H1 (cell line): ENCODE measurements at regions not wholly inside any gene's neighbourhood (a gene's known extent, or its start where the extent isn't known, plus 50 kb on each side); places are given as distances from the start of the nearest gene placed in this dataset.

Source experiments
- CTCF ChIA-PET: fragments of 300-600 bp; sonication (Branson Sonifier 250); formaldehyde crosslinking; loops from one replicate; lab custom pipeline; 2021; ENCODE audit not compliant: partially characterized antibody; lab: Charles Lee
- POLR2A ChIA-PET: fragments of 300-600 bp; sonication (Branson Sonifier 250); formaldehyde crosslinking; loops from one replicate; lab custom pipeline; 2021; ENCODE audit warnings: inconsistent platforms; ENCODE audit not compliant: partially characterized antibody; lab: Charles Lee
- DNase-seq, 2 experiments: peaks; one replicate each; pipeline versions ENCODE4 v3.0.0 to v3.0.0-alpha.2; 2010 to 2022; ENCODE audit warnings: low spot score in 2 of 2, low read depth in 1 of 2, mixed read lengths in 1 of 2
- FAIRE-seq: peaks from 2 replicates; lab custom pipeline; 2011; peaks lifted over from hg19 to GRCh38; lab: Jason Lieb, UNC
- H2AFZ ChIP-seq: 2 replicates; pipeline ENCODE4 v1.8.1; 2012; ENCODE audit warnings: low read length, inconsistent platforms
- H2AK5ac ChIP-seq: 2 replicates; pipeline ENCODE4 v1.6.1; 2013; ENCODE audit warnings: low read depth, low read length
- H2BK120ac ChIP-seq: replicated peaks from 2 replicates; pipeline ENCODE3; 2013; ENCODE audit warnings: low read depth, low read length, inconsistent platforms
- H2BK12ac ChIP-seq: 2 replicates; pipeline ENCODE4 v1.6.1; 2013; ENCODE audit warnings: low read depth, low read length
- H2BK15ac ChIP-seq: 2 replicates; pipeline ENCODE4 v1.6.1; 2013; ENCODE audit warnings: low read length
- H2BK20ac ChIP-seq: 2 replicates; pipeline ENCODE4 v1.6.1; 2013; ENCODE audit warnings: low read length
- H2BK5ac ChIP-seq: 2 replicates; pipeline ENCODE4 v1.6.1; 2013; ENCODE audit warnings: low read depth, low read length
- H3K14ac ChIP-seq: 2 replicates; pipeline ENCODE4 v1.6.1; 2013; ENCODE audit warnings: inconsistent platforms; ENCODE audit not compliant: insufficient read length
- H3K18ac ChIP-seq: 2 replicates; pipeline ENCODE4 v1.6.1; 2013; ENCODE audit warnings: low read length; ENCODE audit errors: extremely low read depth
- H3K23ac ChIP-seq: 2 replicates; pipeline ENCODE4 v1.6.1; 2013; ENCODE audit warnings: inconsistent platforms; ENCODE audit not compliant: insufficient read length
- H3K23me2 ChIP-seq: 2 replicates; pipeline ENCODE4 v1.6.1; 2013; ENCODE audit warnings: low read depth, low read length
- H3K27ac ChIP-seq: 2 replicates; pipeline ENCODE4 v1.6.1; 2011; ENCODE audit warnings: low read depth, low read length, inconsistent platforms
- H3K27me3 ChIP-seq, 4 experiments: replicated peaks in 1 of 4; 1 replicate in 1 of 4; 2 replicates in 3 of 4; pipeline versions ENCODE4 v1.6.1 to v1.8.1; 2011 to 2013; ENCODE audit warnings: low read length in 3 of 4, mild to moderate bottlenecking in 3 of 4, inconsistent platforms in 2 of 4, mixed read lengths in 2 of 4, moderate library complexity in 1 of 4; ENCODE audit not compliant: control insufficient read depth in 3 of 4, insufficient read depth in 3 of 4; ENCODE audit errors: extremely low read depth in 1 of 4
- H3K36me3 ChIP-seq, 4 experiments: 2 replicates each; pipeline versions ENCODE4 v1.6.1 to v1.8.1; 2011 to 2013; ENCODE audit warnings: mild to moderate bottlenecking in 4 of 4, low read length in 3 of 4, moderate library complexity in 2 of 4, control low read depth in 1 of 4, inconsistent platforms in 1 of 4; ENCODE audit not compliant: insufficient read depth in 4 of 4, control insufficient read depth in 2 of 4
- H3K4ac ChIP-seq: replicated peaks from 2 replicates; pipeline ENCODE3; 2013; ENCODE audit warnings: low read length, low read depth, mixed read lengths, inconsistent platforms; ENCODE audit not compliant: insufficient read length
- H3K4me1 ChIP-seq, 4 experiments: replicated peaks in 1 of 4; 1 replicate in 1 of 4; 2 replicates in 3 of 4; pipeline versions ENCODE4 v1.6.1 to v1.8.1; 2011 to 2013; ENCODE audit warnings: low read length in 3 of 4, inconsistent platforms in 2 of 4, mixed read lengths in 1 of 4; ENCODE audit not compliant: insufficient read depth in 4 of 4, control insufficient read depth in 3 of 4
- H3K4me2 ChIP-seq, 2 experiments: 2 replicates each; pipeline versions ENCODE4 v1.6.1 to v1.8.1; 2011 to 2013; ENCODE audit warnings: low read depth in 2 of 2, low read length in 2 of 2, control low read depth in 1 of 2, inconsistent platforms in 1 of 2, mild to moderate bottlenecking in 1 of 2; ENCODE audit not compliant: insufficient read depth in 1 of 2
- H3K4me3 ChIP-seq, 4 experiments: fragments of 200-600, 300-600 bp in 1 of 4; sonication (generic), shearing (Covaris generic), sonication (Bioruptor Twin) in 1 of 4; 2 replicates each; pipeline versions ENCODE4 v1.5.1 to v1.8.1; 2011 to 2016; ENCODE audit warnings: low read length in 4 of 4, low read depth in 3 of 4, control low read depth in 2 of 4, inconsistent platforms in 2 of 4, mild to moderate bottlenecking in 2 of 4, mixed read lengths in 1 of 4, moderate library complexity in 1 of 4; ENCODE audit not compliant: insufficient read depth in 2 of 4; ENCODE audit errors: extremely low read depth in 1 of 4
- H3K56ac ChIP-seq: replicated peaks from 2 replicates; pipeline ENCODE3; 2013; ENCODE audit warnings: low read depth, mild to moderate bottlenecking, mixed read lengths, low read length, inconsistent platforms; ENCODE audit not compliant: insufficient read length
- H3K79me1 ChIP-seq: 2 replicates; pipeline ENCODE4 v1.6.1; 2013; ENCODE audit warnings: low read depth, low read length, control low read depth
- H3K79me2 ChIP-seq, 2 experiments: 2 replicates each; pipeline versions ENCODE4 v1.6.1 to v1.8.1; 2012 to 2013; ENCODE audit warnings: low read length in 2 of 2, mild to moderate bottlenecking in 2 of 2, inconsistent platforms in 1 of 2; ENCODE audit not compliant: insufficient read depth in 2 of 2, control insufficient read depth in 1 of 2
- H3K9ac ChIP-seq, 4 experiments: replicated peaks in 1 of 4; 1 replicate in 1 of 4; 2 replicates in 3 of 4; pipeline versions ENCODE4 v1.6.1 to v1.8.1; 2011 to 2013; ENCODE audit warnings: low read depth in 3 of 4, low read length in 3 of 4, control low read depth in 2 of 4, mild to moderate bottlenecking in 2 of 4, moderate library complexity in 2 of 4, inconsistent platforms in 1 of 4; ENCODE audit errors: extremely low read depth in 1 of 4
- H3K9me3 ChIP-seq, 2 experiments: 2 replicates each; pipeline versions ENCODE4 v1.6.1 to v1.8.1; 2012 to 2013; ENCODE audit warnings: mild to moderate bottlenecking in 2 of 2, moderate library complexity in 2 of 2, control low read depth in 1 of 2, inconsistent platforms in 1 of 2, low read depth in 1 of 2, low read length in 1 of 2, mixed read lengths in 1 of 2; ENCODE audit not compliant: insufficient read depth in 2 of 2
- H4K20me1 ChIP-seq, 2 experiments: replicated peaks in 1 of 2; 2 replicates each; pipeline versions ENCODE3 to v1.8.1; 2011 to 2013; ENCODE audit warnings: inconsistent platforms in 2 of 2, low read length in 2 of 2, mild to moderate bottlenecking in 1 of 2; ENCODE audit not compliant: insufficient read depth in 2 of 2, control insufficient read depth in 1 of 2
- H4K5ac ChIP-seq: 2 replicates; pipeline ENCODE4 v1.6.1; 2013; ENCODE audit warnings: low read length, low read depth, mixed read lengths, inconsistent platforms; ENCODE audit not compliant: insufficient read length
- H4K8ac ChIP-seq: 2 replicates; pipeline ENCODE4 v1.8.0; 2013; ENCODE audit warnings: mild to moderate bottlenecking, moderate library complexity, low read length, inconsistent platforms; ENCODE audit not compliant: insufficient read depth; ENCODE audit errors: extremely low read depth
- H4K91ac ChIP-seq: replicated peaks from 2 replicates; pipeline ENCODE3; 2013; ENCODE audit warnings: low read length, mixed read lengths, inconsistent platforms; ENCODE audit not compliant: insufficient read length
- CBX5 ChIP-seq: fragments of 300-800, 300-1000 bp; sonication (generic); IDR thresholded peaks from 2 replicates; pipeline ENCODE4 v1.7.1; 2016; ENCODE audit warnings: antibody characterized with exemption, low read length, low read depth
- CTBP2 ChIP-seq: IDR thresholded peaks from 2 replicates; pipeline ENCODE4 v1.7.0; 2011; ENCODE audit warnings: borderline replicate concordance, mild to moderate bottlenecking, moderate library complexity, mixed read lengths, low read length; ENCODE audit not compliant: insufficient read depth, insufficient read length
- EZH2 ChIP-seq: fragments of 200-600 bp; sonication (generic); IDR thresholded peaks from 2 replicates; pipeline ENCODE4 v1.7.1; 2012; ENCODE audit warnings: low read depth, mild to moderate bottlenecking, moderate library complexity, low read length, inconsistent platforms; ENCODE audit not compliant: severe bottlenecking
- FOSL1 ChIP-seq: IDR thresholded peaks from 2 replicates; pipeline ENCODE4 v1.6.1; 2011; ENCODE audit warnings: mild to moderate bottlenecking, low read depth, low read length, moderate library complexity; ENCODE audit not compliant: insufficient read depth
- MAFK ChIP-seq: IDR thresholded peaks from 2 replicates; pipeline ENCODE4 v1.6.1; 2012; ENCODE audit warnings: low read depth, mild to moderate bottlenecking, improper control_type of control experiment, low read length
- POLR2AphosphoS5 ChIP-seq: IDR thresholded peaks from 2 replicates; pipeline ENCODE4 v1.6.1; 2011; ENCODE audit warnings: low read depth, low read length
- RXRA ChIP-seq: IDR thresholded peaks from 2 replicates; pipeline ENCODE4 v1.6.1; 2011; ENCODE audit warnings: low read depth, mild to moderate bottlenecking, low read length, moderate library complexity; ENCODE audit not compliant: insufficient read depth
- SRF ChIP-seq: IDR thresholded peaks from 2 replicates; pipeline ENCODE4 v1.6.1; 2011; ENCODE audit warnings: mild to moderate bottlenecking, low read depth, low read length, moderate library complexity
- SUZ12 ChIP-seq: fragments of 200-600 bp; sonication (generic); IDR thresholded peaks from 2 replicates; pipeline ENCODE4 v1.6.1; 2012; ENCODE audit warnings: mild to moderate bottlenecking, inconsistent platforms, low read length, moderate library complexity, mixed read lengths
- TBP ChIP-seq: IDR thresholded peaks from 2 replicates; pipeline ENCODE4 v1.6.1; 2011; ENCODE audit warnings: low read depth, low read length, improper control_type of control experiment
- WGBS, 2 experiments: shearing (Covaris generic) in 1 of 2; methylation state at CpG; one replicate each; pipeline versions ENCODE4 v1.1.6 to v1.1.7; 2013 to 2015; ENCODE audit warnings: low lambda C conversion rate in 2 of 2, mixed read lengths in 2 of 2, inconsistent platforms in 1 of 2, low coverage in 1 of 2, missing lambda C conversion rate in 1 of 2; ENCODE audit not compliant: insufficient replicate concordance in 2 of 2, insufficient coverage in 1 of 2, insufficient read length in 1 of 2; ENCODE audit errors: extremely low coverage in 1 of 2, missing lambda C conversion rate in 1 of 2; 5-methylcytosine and 5-hydroxymethylcytosine counted together

GRCh38 chr11:42490506-42490905, 821.3 kb upstream of the API5 start:
- no peaks in the 10 kb centered on the region for H3K23me2 ChIP-seq
- FAIRE-seq = no peak
- TF ChIP-seq CTBP2 (no peak), SRF (no peak), MAFK (no peak), TBP (no peak), POLR2AphosphoS5 (no peak), RXRA (no peak), FOSL1 (no peak), EZH2 (no peak), SUZ12 (no peak), CBX5 (no peak)
- H3K4me1 ChIP-seq = no peaks in the 10 kb centered on the region
- no peaks in the 10 kb centered on the region for H3K36me3 ChIP-seq
- H3K9me3 ChIP-seq = no peaks in the 10 kb centered on the region
- no peak overlapping the region for H2AK5ac ChIP-seq
- H3K4ac ChIP-seq = no peak overlapping the region
- H2AFZ ChIP-seq = no peak overlapping the region
- H3K56ac ChIP-seq = no peak overlapping the region
- no peak overlapping the region for H3K4me2 ChIP-seq
- no peaks in the 10 kb centered on the region for H3K79me1 ChIP-seq
- no peak overlapping the region for H2BK12ac ChIP-seq
- H2BK15ac ChIP-seq = no peak overlapping the region
- no peak overlapping the region for H3K9ac ChIP-seq
- WGBS, 2 experiments = 97% methylated on average over 3 of the region's 3 CpGs; no CpG with 5 or more reads in 1 of the 2 experiments
- no peak overlapping the region for H3K4me3 ChIP-seq
- CTCF ChIA-PET = interaction anchor here (1.1 kb wide), 1 partner anchor 25 kb away, joined by 5 read pairs; no protein-coding TSS in a partner anchor
- no peak overlapping the region for H3K14ac ChIP-seq
- H2BK120ac ChIP-seq = no peak overlapping the region
- H3K23ac ChIP-seq = no peak overlapping the region
- no peak overlapping the region for H3K18ac ChIP-seq
- no peak overlapping the region for H3K27ac ChIP-seq
- no peak overlapping the region for H4K5ac ChIP-seq
- no peak overlapping the region for H4K8ac ChIP-seq
- DNase-seq = no peak
- H3K27me3 ChIP-seq = no peaks in the 10 kb centered on the region
- H3K79me2 ChIP-seq = no peaks in the 10 kb centered on the region
- no peak overlapping the region for H2BK5ac ChIP-seq
- POLR2A ChIA-PET = no interaction called here
- H4K20me1 ChIP-seq = no peaks in the 10 kb centered on the region
- H4K91ac ChIP-seq = no peak overlapping the region
- H2BK20ac ChIP-seq = no peak overlapping the region
